HEK293T (cell line): ENCODE measurements at regions not wholly inside any gene's neighbourhood (a gene's known extent, or its start where the extent isn't known, plus 50 kb on each side); places are given as distances from the start of the nearest gene placed in this dataset.

Experiments
- BHLHE40 ChIP-seq: fragments of 450-650 bp; IDR thresholded peaks from 2 replicates; pipeline ENCODE4 v1.6.1; 2016; ENCODE audit warnings: mild to moderate bottlenecking, moderate library complexity, borderline replicate concordance
- FOXK2 ChIP-seq: fragments of 450-650 bp; IDR thresholded peaks from 2 replicates; pipeline ENCODE4 v1.6.1; 2016; ENCODE audit warnings: mild to moderate bottlenecking
- FOXM1 ChIP-seq: fragments of 450-650 bp; IDR thresholded peaks from 2 replicates; pipeline ENCODE4 v1.6.1; 2017; ENCODE audit warnings: mild to moderate bottlenecking, borderline replicate concordance
- L3MBTL2 ChIP-seq: fragments of 450-650 bp; conservative IDR thresholded peaks from 2 replicates; pipeline ENCODE4 v1.6.1; 2016; ENCODE audit warnings: mild to moderate bottlenecking
- NFRKB ChIP-seq: fragments of 450-650 bp; IDR thresholded peaks from 2 replicates; pipeline ENCODE4 v1.6.1; 2016; ENCODE audit warnings: mild to moderate bottlenecking, moderate library complexity
- SUZ12 ChIP-seq: fragments of 450-650 bp; IDR thresholded peaks from 2 replicates; pipeline ENCODE4 v1.6.1; 2016; ENCODE audit warnings: mild to moderate bottlenecking
- TARDBP ChIP-seq: fragments of 450-650 bp; IDR thresholded peaks from 2 replicates; pipeline ENCODE4 v1.6.1; 2016

GRCh38 chr17:5881849-5882248 lies 188.3 kb upstream of the WSCD1 start:
- TF ChIP-seq TARDBP (no peak), FOXM1 (no peak), L3MBTL2 (no peak), BHLHE40 (no peak), SUZ12 (no peak), FOXK2 (no peak), NFRKB (no peak)
